Ovary (tissue), 7 donors: ENCODE measurements at regions not wholly inside any gene's neighbourhood (a gene's known extent, or its start where the extent isn't known, plus 50 kb on each side); places are given as distances from the start of the nearest gene placed in this dataset.
"Not testable (repeated sequence)": the region's sequence is repeated elsewhere in the genome, so short reads cannot be mapped to it uniquely, and the experiment has no call there.

Source experiments
- DNase-seq, 5 donors: peaks; one replicate each; pipeline ENCODE4 v3.0.0-alpha.2; 2019 to 2020
- H3K27ac ChIP-seq, 2 donors: fragments of 200-600 bp; one replicate each; pipeline versions ENCODE4 v1.5.1 to v1.8.0; 2019 to 2022
- H3K27me3 ChIP-seq: fragments of 200-600 bp; one replicate; pipeline ENCODE4 v1.8.0; 2022
- H3K36me3 ChIP-seq: fragments of 200-600 bp; sonication (generic); one replicate; pipeline ENCODE4 v1.5.1; 2019
- H3K4me1 ChIP-seq: one replicate; pipeline ENCODE4 v1.8.1; 2013; ENCODE audit warnings: mild to moderate bottlenecking, moderate library complexity; ENCODE audit not compliant: insufficient read depth
- H3K4me3 ChIP-seq: fragments of 200-600 bp; sonication (generic); one replicate; pipeline ENCODE4 v1.5.1; 2017
- H3K9me3 ChIP-seq, 2 donors: fragments of 200-600 bp in 1 of 2; sonication (generic) in 1 of 2; one replicate each; pipeline versions ENCODE4 v1.5.1 to v1.8.1; 2013 to 2019; ENCODE audit warnings: mild to moderate bottlenecking in 1 of 2, moderate library complexity in 1 of 2
- CTCF ChIP-seq, 3 donors: fragments of 450-650 bp in 2 of 3; fragments of 200-600 bp in 1 of 3; IDR thresholded peaks; one replicate each; pipeline versions ENCODE4 v1.5.1 to v1.8.0; 2016 to 2022; ENCODE audit warnings: antibody characterized with exemption in 3 of 3, mild to moderate bottlenecking in 1 of 3
- EP300 ChIP-seq: sonication (generic); formaldehyde crosslinking; IDR thresholded peaks from one replicate; pipeline ENCODE4 v1.6.1; 2017; ENCODE audit warnings: antibody characterized with exemption
- POLR2A ChIP-seq: fragments of 450-650 bp; IDR thresholded peaks from one replicate; pipeline ENCODE4 v1.6.1; 2017; ENCODE audit warnings: antibody characterized with exemption, mild to moderate bottlenecking, moderate library complexity
- WGBS, 3 donors: extraction: QIAGEN DNeasy Blood & Tissue Kit in 1 of 3; methylation state at CpG; one replicate each; pipeline versions ENCODE4 v1.1.5 to v1.1.7; 2013 to 2017; 5-methylcytosine and 5-hydroxymethylcytosine counted together
- intact Hi-C, 4 donors: fragments of 100-400 bp; cut with DNase I; formaldehyde crosslinking; loops; one replicate each; pipeline versions ENCODE4 v1.11.0 to v1.15.1; 2022 to 2023
- donor health status: DM: no; HTN: no; CAD: no; lungs with moderate emphysema.
- donor health status: DM: no; HTN: no; CAD: no.
- donor health status: Bipolar disorder and iron deficiency.
- donor health status: DM: no; HTN: no; CAD: no.
- donor health status: DM: yes; HTN: yes; CAD: no.

- no peak overlapping the region for H3K27ac ChIP-seq
- no peak overlapping the region for H3K4me3 ChIP-seq
- no peak for DNase-seq
- no peaks in the 10 kb centered on the region for H3K36me3 ChIP-seq
- 74 to 87% (median 76%) methylated on average over 1 of the region's 1 CpG for WGBS, 3 donors
- TF ChIP-seq EP300 (no peak), CTCF (IDR thresholded peaks at IDR 0.05) (no peak), POLR2A (no peak)
- H3K4me1 ChIP-seq: no peaks in the 10 kb centered on the region
- H3K27me3 ChIP-seq: no peaks in the 10 kb centered on the region
- intact Hi-C loops: no loop called here
- H3K9me3 ChIP-seq: no peaks in the 10 kb centered on the region
Measured at GRCh38 chr10:52368725-52369124, 54.6 kb downstream of the DKK1 start.

GRCh38 chr10:52374207-52374606 is 60.1 kb downstream of the DKK1 start:
- DNase-seq, intact Hi-C loops, H3K4me3 ChIP-seq, H3K4me1 ChIP-seq, H3K27ac ChIP-seq, H3K36me3 ChIP-seq, H3K9me3 ChIP-seq, H3K27me3 ChIP-seq: not testable (repeated sequence)
- WGBS, 3 donors: 72 to 81% (median 72%) methylated on average over 2 of the region's 2 CpGs

GRCh38 chr10:52376694-52377354 is 62.7 kb downstream of the DKK1 start:
- 38 to 52% (median 40%) methylated on average over 2 of the region's 2 CpGs for WGBS, 3 donors

GRCh38 chr10:52378124-52378523 is 64.0 kb downstream of the DKK1 start:
- TF ChIP-seq POLR2A: no peak
- no peak for TF ChIP-seq CTCF (IDR thresholded peaks at IDR 0.05)
- TF ChIP-seq EP300: no peak
- Histone ChIP-seq H3K36me3 (no peaks in the 10 kb centered on the region), H3K9me3 (no peaks in the 10 kb centered on the region), H3K27ac (no peak overlapping the region), H3K4me3 (no peak overlapping the region), H3K4me1 (no peaks in the 10 kb centered on the region), H3K27me3 (no peaks in the 10 kb centered on the region)
- 44 to 66% (median 61%) methylated on average over 3 of the region's 3 CpGs for WGBS, 3 donors
- intact Hi-C loops: no loop called here
- no peak for DNase-seq

More at GRCh38 chr10:52376694-52377354, 62.7 kb downstream of the DKK1 start:
- Histone ChIP-seq H3K27ac (no peak overlapping the region), H3K36me3 (no peaks in the 10 kb centered on the region), H3K9me3 (no peaks in the 10 kb centered on the region), H3K27me3 (no peaks in the 10 kb centered on the region), H3K4me1 (no peaks in the 10 kb centered on the region), H3K4me3 (no peak overlapping the region)
- TF ChIP-seq EP300 (no peak), CTCF (IDR thresholded peaks at IDR 0.05) (no peak), POLR2A (no peak)
- intact Hi-C loops: no loop called here
- DNase-seq: no peak

GRCh38 chr10:52379287-52379686 is 65.2 kb downstream of the DKK1 start:
- no peak overlapping the region for H3K27ac ChIP-seq
- 73 to 78% (median 74%) methylated on average over 3 of the region's 3 CpGs for WGBS, 3 donors
- no peak overlapping the region for H3K4me3 ChIP-seq
- DNase-seq: no peak
- H3K4me1 ChIP-seq: no peaks in the 10 kb centered on the region
- intact Hi-C loops: no loop called here
- no peak for TF ChIP-seq CTCF (IDR thresholded peaks at IDR 0.05)
- TF ChIP-seq EP300: no peak
- no peak for TF ChIP-seq POLR2A
- no peaks in the 10 kb centered on the region for H3K36me3 ChIP-seq
- H3K27me3 ChIP-seq: no peaks in the 10 kb centered on the region
- H3K9me3 ChIP-seq: no peaks in the 10 kb centered on the region
